CD8-positive, alpha-beta memory T cell (primary cell): ENCODE measurements at regions not wholly inside any gene's neighbourhood (a gene's known extent, or its start where the extent isn't known, plus 50 kb on each side); places are given as distances from the start of the nearest gene placed in this dataset.
"Not testable (repeated sequence)": the region's sequence is repeated elsewhere in the genome, so short reads cannot be mapped to it uniquely, and the experiment has no call there.

Experiments used
- CTCF ChIA-PET: fragments of 350-600 bp; sonication (Branson Sonifier 250); formaldehyde crosslinking; loops from one replicate; lab custom pipeline; 2021; ENCODE audit warnings: antibody characterized with exemption; lab: Charles Lee
- POLR2A ChIA-PET: fragments of 350-600 bp; sonication (Branson Sonifier 250); formaldehyde crosslinking; loops from one replicate; lab custom pipeline; 2021; ENCODE audit warnings: antibody characterized with exemption; lab: Charles Lee
- DNase-seq, 5 donors: peaks; one replicate each; pipeline versions ENCODE4 v3.0.0 to v3.0.0-alpha.2; 2020 to 2022; ENCODE audit warnings: mixed read lengths in 1 of 5
- H3K27ac ChIP-seq: one replicate; pipeline ENCODE4 v1.7.0; 2013; ENCODE audit warnings: low read depth, mild to moderate bottlenecking, low read length, moderate library complexity
- H3K27me3 ChIP-seq: 2 replicates; pipeline ENCODE4 v1.7.0; 2013; ENCODE audit warnings: low read length, mild to moderate bottlenecking; ENCODE audit not compliant: insufficient read depth, poor library complexity, severe bottlenecking
- H3K36me3 ChIP-seq: 2 replicates; pipeline ENCODE4 v1.7.0; 2013; ENCODE audit warnings: mild to moderate bottlenecking, low read length, moderate library complexity; ENCODE audit not compliant: insufficient read depth
- H3K4me1 ChIP-seq: 2 replicates; pipeline ENCODE4 v1.7.0; 2013; ENCODE audit warnings: mild to moderate bottlenecking, low read length, moderate library complexity; ENCODE audit not compliant: insufficient read depth
- H3K4me3 ChIP-seq: 2 replicates; pipeline ENCODE4 v1.7.0; 2013; ENCODE audit warnings: mild to moderate bottlenecking, low read length
- H3K9me3 ChIP-seq: 2 replicates; pipeline ENCODE4 v1.7.0; 2013; ENCODE audit warnings: mild to moderate bottlenecking, low read length
- H3K27ac Mint-ChIP-seq, 8 donors: one replicate each; pipeline ENCODE4 v1.8.0; 2020 to 2021; ENCODE audit warnings: mixed read lengths in 8 of 8, mild to moderate bottlenecking in 6 of 8, inconsistent platforms in 3 of 8, moderate library complexity in 3 of 8
- H3K27me3 Mint-ChIP-seq, 2 donors: one replicate each; pipeline ENCODE4 v1.8.0; 2020 to 2021; ENCODE audit warnings: mixed read lengths in 2 of 2, mild to moderate bottlenecking in 1 of 2, moderate library complexity in 1 of 2
- H3K36me3 Mint-ChIP-seq, 3 donors: one replicate each; pipeline ENCODE4 v1.8.0; 2020 to 2021; ENCODE audit warnings: mixed read lengths in 3 of 3, inconsistent platforms in 1 of 3, mild to moderate bottlenecking in 1 of 3
- H3K4me1 Mint-ChIP-seq, 3 donors: one replicate each; pipeline ENCODE4 v1.8.0; 2020 to 2021; ENCODE audit warnings: mixed read lengths in 3 of 3, inconsistent platforms in 1 of 3, mild to moderate bottlenecking in 1 of 3
- H3K4me3 Mint-ChIP-seq, 7 donors: one replicate each; pipeline ENCODE4 v1.8.0; 2020 to 2021; ENCODE audit warnings: mixed read lengths in 7 of 7, mild to moderate bottlenecking in 6 of 7, moderate library complexity in 4 of 7, inconsistent platforms in 2 of 7
- H3K9me3 Mint-ChIP-seq, 5 donors: one replicate each; pipeline ENCODE4 v1.8.0; 2020 to 2022; ENCODE audit warnings: mixed read lengths in 5 of 5, mild to moderate bottlenecking in 3 of 5, moderate library complexity in 2 of 5, inconsistent platforms in 1 of 5

- CTCF ChIA-PET = no interaction called here
- H3K27me3 Mint-ChIP-seq = peaks cover 3 to 4% of the 10 kb centered on the region in 2 donors
- POLR2A ChIA-PET = no interaction called here
- no peak for DNase-seq
- H3K27ac ChIP-seq = no peak overlapping the region
- H3K27ac Mint-ChIP-seq = no peak overlapping the region
- H3K36me3 ChIP-seq = no peaks in the 10 kb centered on the region
- no peak overlapping the region for H3K4me3 ChIP-seq
- no peaks in the 10 kb centered on the region for H3K4me1 ChIP-seq
- no peaks in the 10 kb centered on the region for H3K27me3 ChIP-seq
- no peak overlapping the region for H3K4me3 Mint-ChIP-seq
- no peaks in the 10 kb centered on the region for H3K36me3 Mint-ChIP-seq
- no peaks in the 10 kb centered on the region for H3K9me3 ChIP-seq
- H3K9me3 Mint-ChIP-seq = no peaks in the 10 kb centered on the region
- H3K4me1 Mint-ChIP-seq = no peaks in the 10 kb centered on the region
Observed at GRCh38 chr10:33478675-33479125, 144.2 kb upstream of the NRP1 start.

GRCh38 chr10:33478089-33478674, 143.7 kb upstream of the NRP1 start:
- Histone ChIP-seq H3K27me3 (no peaks in the 10 kb centered on the region), H3K4me1 (no peaks in the 10 kb centered on the region), H3K4me3 (no peak overlapping the region), H3K36me3 (no peaks in the 10 kb centered on the region), H3K9me3 (no peaks in the 10 kb centered on the region), H3K27ac (no peak overlapping the region)
- Mint-ChIP-seq H3K9me3 (no peaks in the 10 kb centered on the region), H3K36me3 (no peaks in the 10 kb centered on the region), H3K4me1 (no peaks in the 10 kb centered on the region), H3K4me3 (no peak overlapping the region), H3K27me3 (peaks cover 3 to 7% of the 10 kb centered on the region in 2 donors), H3K27ac (no peak overlapping the region)
- DNase-seq = no peak
- ChIA-PET POLR2A (no interaction called here), CTCF (no interaction called here)

- no peaks in the 10 kb centered on the region for H3K36me3 ChIP-seq
- H3K4me3 ChIP-seq = no peak overlapping the region
- Mint-ChIP-seq H3K9me3 (no peaks in the 10 kb centered on the region), H3K36me3 (no peaks in the 10 kb centered on the region), H3K4me1 (no peaks in the 10 kb centered on the region), H3K27me3 (peaks cover 3 to 8% of the 10 kb centered on the region in 2 donors), H3K27ac (no peak overlapping the region), H3K4me3 (no peak overlapping the region)
- H3K27ac ChIP-seq = no peak overlapping the region
- POLR2A ChIA-PET = no interaction called here
- DNase-seq = no peak
- CTCF ChIA-PET = no interaction called here
- no peaks in the 10 kb centered on the region for H3K4me1 ChIP-seq
- no peaks in the 10 kb centered on the region for H3K27me3 ChIP-seq
- H3K9me3 ChIP-seq = no peaks in the 10 kb centered on the region
Observed at GRCh38 chr10:33477291-33478088, 143.0 kb upstream of the NRP1 start.

- Histone ChIP-seq H3K27ac (no peak overlapping the region), H3K4me3 (no peak overlapping the region), H3K9me3 (no peaks in the 10 kb centered on the region), H3K36me3 (no peaks in the 10 kb centered on the region), H3K4me1 (no peaks in the 10 kb centered on the region), H3K27me3 (no peaks in the 10 kb centered on the region)
- Mint-ChIP-seq H3K9me3 (no peaks in the 10 kb centered on the region), H3K4me3 (no peak overlapping the region), H3K36me3 (no peaks in the 10 kb centered on the region), H3K27ac (no peak overlapping the region), H3K27me3 (peaks cover 3 to 8% of the 10 kb centered on the region in 2 donors), H3K4me1 (no peaks in the 10 kb centered on the region)
- DNase-seq = no peak
- POLR2A ChIA-PET = no interaction called here
- CTCF ChIA-PET = no interaction called here
Observed at GRCh38 chr10:33476757-33477273, 142.3 kb upstream of the NRP1 start.

GRCh38 chr10:33473688-33474087, 139.2 kb upstream of the NRP1 start:
- H3K27ac Mint-ChIP-seq = no peak overlapping the region
- Histone ChIP-seq H3K9me3 (no peaks in the 10 kb centered on the region), H3K27ac (no peak overlapping the region), H3K27me3 (no peaks in the 10 kb centered on the region), H3K4me1 (no peaks in the 10 kb centered on the region), H3K4me3 (no peak overlapping the region), H3K36me3 (no peaks in the 10 kb centered on the region)
- ChIA-PET CTCF (no interaction called here), POLR2A (no interaction called here)
- no peak for DNase-seq
- H3K4me3 Mint-ChIP-seq = no peak overlapping the region
- H3K9me3 Mint-ChIP-seq = no peaks in the 10 kb centered on the region
- H3K36me3 Mint-ChIP-seq = no peaks in the 10 kb centered on the region
- peaks cover 3 to 4% of the 10 kb centered on the region in 2 donors for H3K27me3 Mint-ChIP-seq
- H3K4me1 Mint-ChIP-seq = no peaks in the 10 kb centered on the region

GRCh38 chr10:33468006-33468405, 133.5 kb upstream of the NRP1 start:
- DNase-seq, H3K4me1 ChIP-seq, H3K9me3 ChIP-seq, H3K27me3 Mint-ChIP-seq, H3K27ac Mint-ChIP-seq, H3K4me3 ChIP-seq, CTCF ChIA-PET, POLR2A ChIA-PET, H3K36me3 Mint-ChIP-seq, H3K9me3 Mint-ChIP-seq, H3K4me1 Mint-ChIP-seq, H3K4me3 Mint-ChIP-seq, H3K27me3 ChIP-seq, H3K27ac ChIP-seq, H3K36me3 ChIP-seq: not testable (repeated sequence)

GRCh38 chr10:33465747-33466146, 131.3 kb upstream of the NRP1 start:
- Mint-ChIP-seq H3K9me3 (no peaks in the 10 kb centered on the region), H3K36me3 (no peaks in the 10 kb centered on the region), H3K27ac (no peak overlapping the region), H3K4me1 (no peaks in the 10 kb centered on the region), H3K4me3 (no peak overlapping the region), H3K27me3 (no peaks in the 10 kb centered on the region)
- no peak for DNase-seq
- no peaks in the 10 kb centered on the region for H3K9me3 ChIP-seq
- no peaks in the 10 kb centered on the region for H3K27me3 ChIP-seq
- no peaks in the 10 kb centered on the region for H3K4me1 ChIP-seq
- ChIA-PET CTCF (no interaction called here), POLR2A (no interaction called here)
- H3K36me3 ChIP-seq = no peaks in the 10 kb centered on the region
- no peak overlapping the region for H3K4me3 ChIP-seq
- H3K27ac ChIP-seq = no peak overlapping the region

- Mint-ChIP-seq H3K27me3 (no peaks in the 10 kb centered on the region), H3K4me3 (no peak overlapping the region), H3K27ac (no peak overlapping the region), H3K36me3 (no peaks in the 10 kb centered on the region), H3K9me3 (no peaks in the 10 kb centered on the region), H3K4me1 (no peaks in the 10 kb centered on the region)
- DNase-seq = no peak
- no peak overlapping the region for H3K27ac ChIP-seq
- no peaks in the 10 kb centered on the region for H3K4me1 ChIP-seq
- H3K27me3 ChIP-seq = no peaks in the 10 kb centered on the region
- POLR2A ChIA-PET = no interaction called here
- H3K4me3 ChIP-seq = no peak overlapping the region
- H3K36me3 ChIP-seq = no peaks in the 10 kb centered on the region
- H3K9me3 ChIP-seq = no peaks in the 10 kb centered on the region
- CTCF ChIA-PET = no interaction called here
Observed at GRCh38 chr10:33463011-33463410, 128.5 kb upstream of the NRP1 start.
